Heart left ventricle (tissue), 16 donors: ENCODE measurements at regions not wholly inside any gene's neighbourhood (a gene's known extent, or its start where the extent isn't known, plus 50 kb on each side); places are given as distances from the start of the nearest gene placed in this dataset.

Experiments
- ATAC-seq, 4 donors: fragments of 200-7000 bp; cut with Tn5 transposase; one replicate each; pipeline ENCODE4 v1.9.1; 2020 to 2022; ENCODE audit warnings: moderate library complexity in 4 of 4, mild to moderate bottlenecking in 3 of 4, moderate number of reproducible peaks in 1 of 4
- DNase-seq, 5 donors: peaks; one replicate each; pipeline ENCODE4 v3.0.0-alpha.2; 2020
- H3K27ac ChIP-seq, 12 donors: fragments of 200-600 bp; sonication (generic) in 4 of 12; one replicate each; pipeline versions ENCODE4 v1.5.0 to v1.8.0; 2016 to 2022; ENCODE audit warnings: mild to moderate bottlenecking in 2 of 12
- H3K27me3 ChIP-seq, 9 donors: fragments of 200-600 bp; sonication (generic) in 2 of 9; one replicate each; pipeline versions ENCODE4 v1.5.1 to v1.8.0; 2016 to 2022; ENCODE audit warnings: mild to moderate bottlenecking in 3 of 9
- H3K36me3 ChIP-seq, 9 donors: fragments of 200-600 bp; sonication (generic) in 2 of 9; one replicate each; pipeline versions ENCODE4 v1.5.0 to v1.8.0; 2018 to 2022; ENCODE audit warnings: mild to moderate bottlenecking in 2 of 9
- H3K4me1 ChIP-seq, 12 donors: fragments of 200-600 bp; sonication (generic) in 4 of 12; one replicate each; pipeline versions ENCODE4 v1.5.0 to v1.8.0; 2016 to 2022; ENCODE audit warnings: mild to moderate bottlenecking in 3 of 12
- H3K4me3 ChIP-seq, 12 donors: fragments of 200-600 bp; sonication (generic) in 4 of 12; one replicate each; pipeline versions ENCODE4 v1.5.0 to v1.8.0; 2017 to 2022; ENCODE audit warnings: mild to moderate bottlenecking in 9 of 12, moderate library complexity in 4 of 12
- H3K9me3 ChIP-seq, 12 donors: fragments of 200-600 bp; sonication (generic) in 4 of 12; one replicate each; pipeline versions ENCODE4 v1.5.0 to v1.8.0; 2016 to 2022; ENCODE audit warnings: mild to moderate bottlenecking in 1 of 12
- POLR2A ChIP-seq, 2 donors: fragments of 450-650 bp; IDR thresholded peaks; one replicate each; pipeline ENCODE4 v1.6.1; 2017; ENCODE audit warnings: antibody characterized with exemption in 2 of 2, mild to moderate bottlenecking in 2 of 2, moderate library complexity in 2 of 2
- WGBS, 4 donors: extraction: QIAGEN DNeasy Blood & Tissue Kit in 2 of 4; methylation state at CpG; one replicate each; pipeline versions ENCODE4 v1.1.5 to v1.1.7; 2013 to 2018; 5-methylcytosine and 5-hydroxymethylcytosine counted together
- intact Hi-C, 10 donors: fragments of 100-400 bp; cut with DNase I; formaldehyde crosslinking; loops; one replicate each; pipeline versions ENCODE4 v1.11.1 to v1.14.2; 2022
- TF ChIP-seq, protein P1 (sequence below), 12 donors: fragments of 200-600 bp; sonication (generic) in 4 of 12; IDR thresholded peaks; one replicate each; pipeline versions ENCODE4 v1.5.0 to v1.8.0; 2018 to 2022; ENCODE audit warnings: antibody characterized with exemption in 12 of 12, mild to moderate bottlenecking in 5 of 12
- donor health status: ischemic (EF 13 %, LVEDD 7.1; RV severe dilation, severe dysfunction).
- donor health status: healthy with polysubstance abuse.
- donor health status: DM: no; HTN: yes; CAD: no.
- donor health status: DM: no; HTN: no; CAD: no.
- donor health status: ischemic (EF 25% LVEDD 6.9; RV normal size, moderate dysfunction).
- donor health status: ischemic (EF 25% LVEDD 5.7; RV mildly dilated, moderate dysfunction).
- donor health status: healthy.
- donor health status: DM: yes; HTN: yes; CAD: no.
- donor health status: ischemic (EF 35%, LVEDD 5.7; RV mildly dilated, moderate dysfunction).
- donor health status: nonischemic (EF 11% LVEDD 7.7; RV severe dilation, severe dysfunction).
- donor health status: DM: yes; HTN: yes; CAD: no.
- donor health status: PGD.
- donor health status: ischemic (EF 29% LVEDD 5.4; RV normal size, mild dysfunction).
- donor health status: nonischemic (EF 23%, LVEDD 6.1; RV moderate dilation, normal function).

DNA sequence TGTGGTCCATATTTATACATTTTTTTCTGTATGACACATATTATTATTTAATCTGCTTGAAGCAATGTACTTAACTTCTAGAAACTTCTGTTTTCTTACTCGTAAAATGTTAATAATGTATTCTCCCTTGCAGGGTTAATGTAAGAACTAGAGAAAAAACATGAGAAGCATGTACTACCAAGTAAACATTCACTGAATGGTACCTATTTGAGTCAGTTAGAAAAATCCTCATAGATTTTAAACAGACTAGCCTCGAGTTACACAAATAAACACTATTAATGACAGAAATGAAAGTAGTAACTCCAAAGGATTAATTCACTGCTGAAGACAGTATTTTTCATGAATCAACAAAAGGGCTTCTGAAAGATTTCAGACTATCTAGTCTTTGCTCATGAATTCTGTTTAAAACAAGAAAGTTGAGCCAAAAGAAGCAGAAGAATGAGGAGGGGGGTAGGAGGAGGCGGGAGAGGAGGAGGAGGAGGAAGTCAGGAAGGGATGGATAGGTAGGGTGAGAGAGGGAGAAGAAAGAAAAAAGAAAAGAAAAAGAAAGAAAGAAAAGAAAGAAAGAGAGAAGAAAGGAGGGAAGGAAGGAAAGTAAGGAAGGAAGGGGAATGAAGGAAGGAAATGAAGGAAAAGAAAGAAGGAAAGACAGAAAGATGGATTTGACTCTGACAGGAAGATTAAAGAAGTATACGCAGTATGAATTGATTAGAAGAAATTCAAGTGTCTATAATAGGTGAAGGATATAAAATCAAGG lies 68.2 kb upstream of the CCDC91 start:
- DNase-seq = no peak
- H3K4me3 ChIP-seq = no peak overlapping the region
- intact Hi-C loops = no loop called here
- H3K27ac ChIP-seq = no peak overlapping the region
- WGBS, 4 donors = 85 to 88% (median 86%) methylated on average over 4 of the region's 4 CpGs
- H3K4me1 ChIP-seq = no peaks in the 10 kb centered on the region
- TF ChIP-seq, protein P1, sequence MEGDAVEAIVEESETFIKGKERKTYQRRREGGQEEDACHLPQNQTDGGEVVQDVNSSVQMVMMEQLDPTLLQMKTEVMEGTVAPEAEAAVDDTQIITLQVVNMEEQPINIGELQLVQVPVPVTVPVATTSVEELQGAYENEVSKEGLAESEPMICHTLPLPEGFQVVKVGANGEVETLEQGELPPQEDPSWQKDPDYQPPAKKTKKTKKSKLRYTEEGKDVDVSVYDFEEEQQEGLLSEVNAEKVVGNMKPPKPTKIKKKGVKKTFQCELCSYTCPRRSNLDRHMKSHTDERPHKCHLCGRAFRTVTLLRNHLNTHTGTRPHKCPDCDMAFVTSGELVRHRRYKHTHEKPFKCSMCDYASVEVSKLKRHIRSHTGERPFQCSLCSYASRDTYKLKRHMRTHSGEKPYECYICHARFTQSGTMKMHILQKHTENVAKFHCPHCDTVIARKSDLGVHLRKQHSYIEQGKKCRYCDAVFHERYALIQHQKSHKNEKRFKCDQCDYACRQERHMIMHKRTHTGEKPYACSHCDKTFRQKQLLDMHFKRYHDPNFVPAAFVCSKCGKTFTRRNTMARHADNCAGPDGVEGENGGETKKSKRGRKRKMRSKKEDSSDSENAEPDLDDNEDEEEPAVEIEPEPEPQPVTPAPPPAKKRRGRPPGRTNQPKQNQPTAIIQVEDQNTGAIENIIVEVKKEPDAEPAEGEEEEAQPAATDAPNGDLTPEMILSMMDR (IDR thresholded peaks at IDR 0.05) = no peak
- no peak for TF ChIP-seq POLR2A (IDR thresholded peaks at IDR 0.05)
- H3K9me3 ChIP-seq = no peaks in the 10 kb centered on the region
- no peak for ATAC-seq
- H3K36me3 ChIP-seq = no peaks in the 10 kb centered on the region
- H3K27me3 ChIP-seq = no peaks in the 10 kb centered on the region

DNA sequence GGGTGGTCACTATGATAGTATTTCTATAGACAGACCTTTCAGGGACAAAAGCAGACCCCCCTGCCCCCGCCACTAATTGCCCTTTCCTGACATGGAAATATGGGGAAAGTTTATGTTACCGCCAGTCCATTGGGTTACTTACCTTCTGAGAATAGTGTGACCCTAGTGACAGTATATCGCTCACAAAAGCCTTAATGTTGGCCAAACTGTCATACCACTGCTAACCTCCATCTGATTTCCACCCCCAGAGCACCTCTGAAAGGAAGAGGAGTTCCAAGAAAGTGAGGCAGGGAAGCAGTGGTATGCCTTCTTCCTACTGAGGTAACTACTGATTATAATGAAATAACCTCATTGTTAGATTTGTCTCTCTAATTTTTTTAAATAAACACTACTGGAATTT lies 67.5 kb upstream of the CCDC91 start:
- H3K27me3 ChIP-seq = no peaks in the 10 kb centered on the region
- H3K27ac ChIP-seq = no peak overlapping the region
- ATAC-seq (no peak), DNase-seq (no peak)
- no peaks in the 10 kb centered on the region for H3K36me3 ChIP-seq
- no peaks in the 10 kb centered on the region for H3K4me1 ChIP-seq
- no peaks in the 10 kb centered on the region for H3K9me3 ChIP-seq
- TF ChIP-seq, protein P1 (IDR thresholded peaks at IDR 0.05) = no peak
- TF ChIP-seq POLR2A (IDR thresholded peaks at IDR 0.05) = no peak
- intact Hi-C loops = no loop called here
- H3K4me3 ChIP-seq = no peak overlapping the region
- WGBS, 4 donors = 87 to 91% (median 90%) methylated on average over 3 of the region's 3 CpGs

DNA sequence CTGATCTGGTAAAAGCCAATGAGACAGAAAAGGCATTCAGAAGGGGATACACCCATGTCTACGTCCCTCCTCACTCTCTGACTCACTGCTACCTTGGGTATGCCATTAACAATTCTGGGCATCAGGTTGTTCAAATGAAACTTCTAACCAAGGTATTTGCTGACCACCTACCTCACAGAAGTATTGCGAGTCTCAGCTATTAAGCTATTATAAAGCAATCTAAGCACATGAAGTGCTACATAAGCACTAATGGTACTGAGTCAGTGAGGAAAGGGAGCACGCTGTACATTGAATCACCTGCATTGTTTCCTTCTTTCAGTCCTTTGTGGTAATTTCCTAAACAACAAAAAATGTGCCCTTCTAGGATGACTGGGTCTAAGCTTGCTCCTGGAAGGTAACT lies 62.8 kb upstream of the CCDC91 start:
- 92 to 96% (median 94%) methylated on average over 3 of the region's 3 CpGs for WGBS, 4 donors
- intact Hi-C loops = no loop called here

DNA sequence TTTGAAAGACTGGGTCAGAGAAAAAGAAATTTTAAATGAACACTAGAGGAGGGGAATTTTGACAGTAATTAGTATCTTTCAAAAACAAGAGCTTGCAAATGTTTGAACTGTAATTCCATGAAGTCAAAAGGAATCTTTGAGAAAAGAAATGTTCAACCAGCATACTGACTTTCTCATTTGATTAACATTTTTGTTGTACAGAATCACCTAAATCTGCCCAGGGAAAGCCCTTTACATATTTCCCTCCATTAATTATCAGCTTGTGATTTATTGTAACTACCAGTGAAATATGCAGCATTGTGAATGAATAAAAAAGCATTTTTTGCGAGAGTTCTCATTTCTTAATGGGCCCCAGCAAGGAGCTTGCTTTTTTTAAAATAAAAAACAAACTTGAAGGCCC lies 61.2 kb upstream of the CCDC91 start:
- TF ChIP-seq, protein P1 (IDR thresholded peaks at IDR 0.05) = no peak
- TF ChIP-seq POLR2A (IDR thresholded peaks at IDR 0.05) = no peak
- Histone ChIP-seq H3K4me1 (peaks cover 0 to 2% (median 0%) of the 10 kb centered on the region in 12 donors), H3K36me3 (no peaks in the 10 kb centered on the region), H3K27me3 (no peaks in the 10 kb centered on the region), H3K4me3 (no peak overlapping the region), H3K27ac (no peak overlapping the region), H3K9me3 (no peaks in the 10 kb centered on the region)
- ATAC-seq (no peak), DNase-seq (no peak)
- intact Hi-C loops = no loop called here
- WGBS, 4 donors = 90 to 100% (median 93%) methylated on average over 1 of the region's 1 CpG

More for the DNA sequence above, 62.8 kb upstream of the CCDC91 start:
- H3K9me3 ChIP-seq = no peaks in the 10 kb centered on the region
- no peak overlapping the region for H3K27ac ChIP-seq
- DNase-seq (no peak), ATAC-seq (no peak)
- TF ChIP-seq, protein P1 (IDR thresholded peaks at IDR 0.05) = no peak
- no peak for TF ChIP-seq POLR2A (IDR thresholded peaks at IDR 0.05)
- H3K27me3 ChIP-seq = no peaks in the 10 kb centered on the region
- H3K4me1 ChIP-seq = peaks cover 0 to 2% (median 0%) of the 10 kb centered on the region in 12 donors
- H3K36me3 ChIP-seq = no peaks in the 10 kb centered on the region
- no peak overlapping the region for H3K4me3 ChIP-seq
